ENCODE measurements at regions not wholly inside any gene's neighbourhood (a gene's known extent, or its start where the extent isn't known, plus 50 kb on each side); places are given as distances from the start of the nearest gene placed in this dataset.

DNA sequence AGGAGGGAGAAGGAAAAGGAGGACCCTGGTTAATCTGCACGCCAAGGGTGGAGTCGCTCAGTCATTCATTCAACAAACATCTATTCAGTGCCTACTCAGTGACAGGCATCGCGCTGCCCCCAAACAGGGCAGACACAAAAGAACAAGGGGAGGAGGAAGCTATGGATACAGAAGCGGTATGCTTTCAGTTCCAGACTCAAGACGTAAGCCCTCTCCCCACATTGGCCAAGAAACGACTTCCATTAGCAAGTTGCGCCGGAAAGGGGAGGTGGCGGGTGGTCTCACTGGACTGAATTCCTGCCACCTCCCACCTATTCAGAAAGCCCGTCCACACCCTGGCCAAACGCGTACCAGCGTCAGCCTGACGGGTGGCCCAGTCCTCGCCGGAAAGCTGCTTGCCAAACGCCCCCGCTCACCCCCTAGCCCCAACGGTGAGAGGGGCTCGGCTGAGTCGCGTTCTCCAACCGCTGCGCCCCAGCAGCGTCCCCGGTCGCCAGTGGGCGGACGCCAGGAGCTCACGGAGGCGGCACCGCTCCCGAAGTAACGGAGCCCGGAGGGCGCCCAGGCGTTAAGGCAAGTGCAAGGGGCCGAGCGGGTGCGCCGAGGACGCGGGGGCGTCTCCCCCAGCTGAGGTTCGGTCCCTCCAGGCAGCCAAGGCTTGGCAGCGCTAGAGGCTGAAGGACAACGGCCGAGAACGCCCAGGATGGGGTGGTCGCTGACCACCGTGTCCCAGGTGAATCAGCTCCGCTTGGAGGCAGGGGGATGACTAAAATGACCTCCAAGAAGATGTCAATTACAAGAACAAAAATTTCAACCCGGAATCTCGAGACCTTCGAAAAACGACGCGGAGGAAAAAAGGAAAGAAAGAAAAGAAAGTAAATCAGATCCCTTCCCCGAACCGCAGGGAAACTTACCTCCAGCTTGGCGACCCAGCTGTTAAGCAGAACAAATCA, 470.7 kb downstream of the SOX9 start:
- peak overlapping the region; percentile 88 for H3K4me3 ChIP-seq (ENCODE audit: low read depth, low read length)
- TF ChIP-seq, protein P1, sequence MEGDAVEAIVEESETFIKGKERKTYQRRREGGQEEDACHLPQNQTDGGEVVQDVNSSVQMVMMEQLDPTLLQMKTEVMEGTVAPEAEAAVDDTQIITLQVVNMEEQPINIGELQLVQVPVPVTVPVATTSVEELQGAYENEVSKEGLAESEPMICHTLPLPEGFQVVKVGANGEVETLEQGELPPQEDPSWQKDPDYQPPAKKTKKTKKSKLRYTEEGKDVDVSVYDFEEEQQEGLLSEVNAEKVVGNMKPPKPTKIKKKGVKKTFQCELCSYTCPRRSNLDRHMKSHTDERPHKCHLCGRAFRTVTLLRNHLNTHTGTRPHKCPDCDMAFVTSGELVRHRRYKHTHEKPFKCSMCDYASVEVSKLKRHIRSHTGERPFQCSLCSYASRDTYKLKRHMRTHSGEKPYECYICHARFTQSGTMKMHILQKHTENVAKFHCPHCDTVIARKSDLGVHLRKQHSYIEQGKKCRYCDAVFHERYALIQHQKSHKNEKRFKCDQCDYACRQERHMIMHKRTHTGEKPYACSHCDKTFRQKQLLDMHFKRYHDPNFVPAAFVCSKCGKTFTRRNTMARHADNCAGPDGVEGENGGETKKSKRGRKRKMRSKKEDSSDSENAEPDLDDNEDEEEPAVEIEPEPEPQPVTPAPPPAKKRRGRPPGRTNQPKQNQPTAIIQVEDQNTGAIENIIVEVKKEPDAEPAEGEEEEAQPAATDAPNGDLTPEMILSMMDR (IDR thresholded peaks at IDR 0.05; ENCODE audit: low read depth, low read length): no peak
- in situ Hi-C loops (cut with HindIII; ENCODE audit: low sequenced_read_pairs): no loop called here
- DNase-seq (ENCODE audit: low read depth, low spot score): peak; percentile 45

DNA sequence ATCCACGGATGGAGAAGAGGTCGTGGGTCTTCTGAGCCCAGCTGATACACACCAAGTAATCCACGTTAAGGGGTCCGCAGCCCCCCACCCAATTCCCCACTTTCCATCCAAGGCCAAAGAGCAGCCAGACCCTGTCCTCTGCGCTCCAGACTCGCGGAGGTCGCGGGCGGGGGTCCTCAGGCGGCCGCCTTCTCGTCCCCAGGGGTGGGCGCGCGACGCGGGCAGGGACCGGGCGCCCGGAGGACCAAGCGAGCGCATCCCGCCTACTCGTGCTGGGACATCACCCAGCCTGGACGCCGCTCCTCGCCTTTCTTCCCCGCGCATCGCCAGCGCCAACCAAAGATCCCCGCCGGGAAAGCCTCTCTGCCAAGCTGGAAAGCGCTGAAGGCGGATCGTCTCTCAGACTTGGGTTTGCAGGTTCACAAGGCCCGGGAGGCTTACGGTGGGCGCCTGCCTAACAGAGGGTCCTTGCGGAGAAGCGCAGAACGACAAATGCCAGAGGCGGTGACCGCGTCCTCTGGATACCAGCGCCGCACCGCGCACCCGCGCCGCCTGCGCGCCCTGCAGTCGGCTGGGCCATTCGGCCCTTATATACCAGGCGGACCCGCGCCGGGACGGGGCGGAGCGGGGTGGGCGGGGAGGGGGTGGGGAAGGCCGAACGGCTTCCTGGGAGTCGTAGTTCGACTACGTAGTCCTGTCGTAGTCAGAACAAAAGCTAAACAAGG, 471.6 kb downstream of the SOX9 start:
- TF ChIP-seq, protein P1 (IDR thresholded peaks at IDR 0.05; ENCODE audit: low read depth, low read length): no peak
- in situ Hi-C loops (cut with HindIII; ENCODE audit: low sequenced_read_pairs): no loop called here
- peak overlapping the region; percentile 88 for H3K4me3 ChIP-seq (ENCODE audit: low read depth, low read length)
- peak; percentile 90 for DNase-seq (ENCODE audit: low read depth, low spot score)

GRCh38 chr17:72592967-72593325, 472.1 kb downstream of the SOX9 start:
- in situ Hi-C loops (cut with HindIII; ENCODE audit: low sequenced_read_pairs): no loop called here
- no peak for DNase-seq (ENCODE audit: low read depth, low spot score)
- H3K4me3 ChIP-seq (ENCODE audit: low read depth, low read length): no peak overlapping the region
- TF ChIP-seq, protein P1 (IDR thresholded peaks at IDR 0.05; ENCODE audit: low read depth, low read length): no peak

GRCh38 chr17:72594248-72594647, 473.4 kb downstream of the SOX9 start:
- in situ Hi-C loops (cut with HindIII; ENCODE audit: low sequenced_read_pairs): no loop called here
- H3K4me3 ChIP-seq (ENCODE audit: low read depth, low read length): no peak overlapping the region
- TF ChIP-seq, protein P1 (IDR thresholded peaks at IDR 0.05; ENCODE audit: low read depth, low read length): peak; percentile 7
- no peak for DNase-seq (ENCODE audit: low read depth, low spot score)
